Lung (tissue), 11 donors: ENCODE measurements at regions not wholly inside any gene's neighbourhood (a gene's known extent, or its start where the extent isn't known, plus 50 kb on each side); places are given as distances from the start of the nearest gene placed in this dataset.
"Not testable (repeated sequence)": the region's sequence is repeated elsewhere in the genome, so short reads cannot be mapped to it uniquely, and the experiment has no call there.

Experiments
- ATAC-seq: fragments of 200-7000 bp; cut with Tn5 transposase; one replicate; pipeline ENCODE4 v1.9.1; 2020; ENCODE audit warnings: moderate number of reproducible peaks; ENCODE audit not compliant: insufficient read depth, low FRiP score
- DNase-seq, 3 donors: peaks; one replicate each; pipeline ENCODE4 v3.0.0-alpha.2; 2013 to 2017
- H3K27ac ChIP-seq, 2 donors: one replicate each; pipeline ENCODE4 v1.5.1; 2013; ENCODE audit warnings: mild to moderate bottlenecking in 2 of 2, moderate library complexity in 2 of 2, control low read depth in 1 of 2, inconsistent platforms in 1 of 2, low read depth in 1 of 2, low read length in 1 of 2
- H3K27me3 ChIP-seq, 3 donors: one replicate each; pipeline ENCODE4 v1.5.1; 2013; ENCODE audit warnings: low read length in 2 of 3; ENCODE audit not compliant: control insufficient read depth in 3 of 3, insufficient read depth in 3 of 3
- H3K36me3 ChIP-seq, 4 donors: one replicate each; pipeline ENCODE4 v1.5.1; 2013; ENCODE audit warnings: low read length in 4 of 4, mild to moderate bottlenecking in 1 of 4, moderate library complexity in 1 of 4; ENCODE audit not compliant: control insufficient read depth in 4 of 4, insufficient read depth in 4 of 4
- H3K4me1 ChIP-seq, 5 donors: one replicate each; pipeline ENCODE4 v1.5.1; 2013; ENCODE audit warnings: low read length in 5 of 5, mild to moderate bottlenecking in 2 of 5, moderate library complexity in 1 of 5; ENCODE audit not compliant: control insufficient read depth in 5 of 5, insufficient read depth in 5 of 5
- H3K4me3 ChIP-seq: one replicate; pipeline ENCODE4 v1.5.1; 2013; ENCODE audit warnings: mild to moderate bottlenecking, control low read depth, moderate library complexity
- H3K9ac ChIP-seq, 2 donors: one replicate each; pipeline ENCODE4 v1.5.1; 2013; ENCODE audit warnings: low read length in 2 of 2, control low read depth in 1 of 2; ENCODE audit not compliant: insufficient read depth in 1 of 2
- H3K9me3 ChIP-seq, 4 donors: one replicate each; pipeline ENCODE4 v1.5.1; 2013; ENCODE audit warnings: low read length in 3 of 4, mild to moderate bottlenecking in 1 of 4, moderate library complexity in 1 of 4; ENCODE audit not compliant: control insufficient read depth in 4 of 4, insufficient read depth in 3 of 4
- WGBS, 2 donors: extraction: QIAGEN DNeasy Blood & Tissue Kit; methylation state at CpG; one replicate each; pipeline ENCODE4 v1.1.7; 2013; 5-methylcytosine and 5-hydroxymethylcytosine counted together
- TF ChIP-seq, protein P1 (sequence below): IDR thresholded peaks from 2 replicates; pipeline ENCODE4 v1.5.1; 2012; ENCODE audit warnings: mild to moderate bottlenecking; ENCODE audit errors: control extremely low read depth, extremely low read depth
- donor health status: control.
- donor health status: control.
- donor health status: Bipolar disorder and iron deficiency.
- donor health status: healthy.
- donor health status: DM: yes; HTN: yes; CAD: no.

- TF ChIP-seq, protein P1, sequence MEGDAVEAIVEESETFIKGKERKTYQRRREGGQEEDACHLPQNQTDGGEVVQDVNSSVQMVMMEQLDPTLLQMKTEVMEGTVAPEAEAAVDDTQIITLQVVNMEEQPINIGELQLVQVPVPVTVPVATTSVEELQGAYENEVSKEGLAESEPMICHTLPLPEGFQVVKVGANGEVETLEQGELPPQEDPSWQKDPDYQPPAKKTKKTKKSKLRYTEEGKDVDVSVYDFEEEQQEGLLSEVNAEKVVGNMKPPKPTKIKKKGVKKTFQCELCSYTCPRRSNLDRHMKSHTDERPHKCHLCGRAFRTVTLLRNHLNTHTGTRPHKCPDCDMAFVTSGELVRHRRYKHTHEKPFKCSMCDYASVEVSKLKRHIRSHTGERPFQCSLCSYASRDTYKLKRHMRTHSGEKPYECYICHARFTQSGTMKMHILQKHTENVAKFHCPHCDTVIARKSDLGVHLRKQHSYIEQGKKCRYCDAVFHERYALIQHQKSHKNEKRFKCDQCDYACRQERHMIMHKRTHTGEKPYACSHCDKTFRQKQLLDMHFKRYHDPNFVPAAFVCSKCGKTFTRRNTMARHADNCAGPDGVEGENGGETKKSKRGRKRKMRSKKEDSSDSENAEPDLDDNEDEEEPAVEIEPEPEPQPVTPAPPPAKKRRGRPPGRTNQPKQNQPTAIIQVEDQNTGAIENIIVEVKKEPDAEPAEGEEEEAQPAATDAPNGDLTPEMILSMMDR, result no peak
- H3K4me3 ChIP-seq, result no peak overlapping the region
- no peaks in the 10 kb centered on the region for H3K9me3 ChIP-seq
- 84 to 91% methylated on average over 3 of the region's 3 CpGs for WGBS, 2 donors
- H3K27me3 ChIP-seq, result no peaks in the 10 kb centered on the region
- H3K36me3 ChIP-seq, result no peaks in the 10 kb centered on the region
- ATAC-seq, result no peak
- peaks cover 0 to 9% (median 0%) of the 10 kb centered on the region in 5 donors for H3K4me1 ChIP-seq
- H3K9ac ChIP-seq, result no peak overlapping the region
- H3K27ac ChIP-seq, result no peak overlapping the region
- DNase-seq, result no peak
Observed at GRCh38 chr7:25600262-25600920, 372.1 kb upstream of the NPVF start.

DNA sequence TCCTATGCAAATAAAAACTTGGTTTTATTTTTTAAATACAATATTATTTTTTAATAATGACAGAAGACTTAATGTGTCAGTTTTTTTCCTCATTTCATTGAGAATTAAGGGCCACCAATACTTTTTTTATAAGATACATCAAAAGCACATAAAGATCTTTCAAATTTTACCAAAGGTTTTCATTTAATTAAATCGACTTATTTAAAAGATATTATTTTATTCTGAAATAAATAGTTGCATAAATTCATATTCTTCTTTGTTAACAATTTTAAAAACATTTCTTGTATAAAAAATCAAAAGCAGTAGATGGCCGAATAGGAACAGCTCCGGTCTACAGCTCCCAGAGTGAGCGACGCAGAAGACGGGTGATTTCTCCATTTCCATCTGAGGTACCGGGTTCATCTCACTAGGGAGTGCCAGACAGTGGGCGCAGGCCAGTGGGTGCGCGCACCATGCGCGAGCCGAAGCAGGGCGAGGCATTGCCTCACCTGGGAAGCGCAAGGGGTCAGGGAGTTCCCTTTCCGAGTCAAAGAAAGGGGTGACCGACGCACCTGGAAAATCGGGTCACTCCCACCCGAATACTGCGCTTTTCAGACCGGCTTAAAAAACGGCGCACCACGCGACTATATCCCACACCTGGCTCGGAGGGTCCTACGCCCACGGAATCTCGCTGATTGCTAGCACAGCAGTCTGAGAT lies 374.6 kb upstream of the NPVF start:
- H3K36me3 ChIP-seq, DNase-seq, H3K9ac ChIP-seq, H3K9me3 ChIP-seq, H3K27me3 ChIP-seq, ATAC-seq, H3K27ac ChIP-seq, H3K4me1 ChIP-seq, H3K4me3 ChIP-seq: not testable (repeated sequence)
- 9 to 16% methylated on average over 24 to 27 of the region's 30 CpGs for WGBS, 2 donors

GRCh38 chr7:25603427-25603740 lies 375.1 kb upstream of the NPVF start:
- WGBS, 2 donors, result 9% methylated on average over 5 of the region's 9 CpGs; no CpG with 5 or more reads in 1 of the 2 donors
- not testable (repeated sequence) for H3K36me3 ChIP-seq, ATAC-seq, H3K27me3 ChIP-seq, H3K9me3 ChIP-seq, H3K9ac ChIP-seq, H3K27ac ChIP-seq, H3K4me1 ChIP-seq, H3K4me3 ChIP-seq, DNase-seq

DNA sequence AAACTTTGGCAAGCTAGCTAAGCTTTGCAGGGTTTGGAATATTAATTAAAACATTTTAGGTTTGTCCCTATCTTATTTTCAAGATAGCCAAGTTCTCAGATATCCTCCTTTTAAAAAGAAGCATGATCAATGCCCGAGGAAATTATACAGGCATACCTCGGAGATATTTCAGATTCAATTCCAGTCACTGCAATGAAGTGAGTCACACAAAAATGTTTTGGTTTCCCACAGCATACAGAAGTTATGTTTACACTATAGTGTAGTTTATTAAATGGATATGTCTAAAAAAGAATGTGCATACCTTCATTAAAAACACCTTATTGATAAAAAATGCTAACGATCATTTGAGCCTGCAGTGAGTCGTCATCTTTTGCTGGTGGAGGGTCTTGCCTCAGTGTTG lies 382.9 kb upstream of the NPVF start:
- no peak for ATAC-seq
- Histone ChIP-seq H3K9me3 (peaks cover 0 to 10% (median 3%) of the 10 kb centered on the region in 4 donors), H3K4me3 (no peak overlapping the region), H3K27ac (no peak overlapping the region), H3K4me1 (peaks cover 0 to 13% (median 0%) of the 10 kb centered on the region in 5 donors), H3K9ac (no peak overlapping the region), H3K27me3 (no peaks in the 10 kb centered on the region), H3K36me3 (no peaks in the 10 kb centered on the region)
- DNase-seq, result no peak
- TF ChIP-seq, protein P1, result no peak
- WGBS, 2 donors, result 90 to 97% methylated on average over 4 of the region's 4 CpGs
